GM12891 (cell line): ENCODE measurements at regions not wholly inside any gene's neighbourhood (a gene's known extent, or its start where the extent isn't known, plus 50 kb on each side); places are given as distances from the start of the nearest gene placed in this dataset.

Source experiments
- PAX5 ChIP-seq: IDR thresholded peaks from 2 replicates; pipeline ENCODE4 v1.6.1; 2011; ENCODE audit warnings: low read length, moderate library complexity, mild to moderate bottlenecking; ENCODE audit not compliant: insufficient read depth, severe bottlenecking
- POLR2A ChIP-seq: IDR thresholded peaks from 2 replicates; pipeline ENCODE4 v1.6.1; 2011; ENCODE audit warnings: low read depth, low read length, control low read depth
- POLR2AphosphoS5 ChIP-seq: IDR thresholded peaks from 2 replicates; pipeline ENCODE4 v1.6.1; 2011; ENCODE audit warnings: low read depth, low read length, control low read depth
- SPI1 ChIP-seq: IDR thresholded peaks from 2 replicates; pipeline ENCODE4 v1.6.1; 2011; ENCODE audit warnings: low read depth, low read length, control low read depth
- TAF1 ChIP-seq: IDR thresholded peaks from 2 replicates; pipeline ENCODE4 v1.6.1; 2011; ENCODE audit warnings: low read depth, low read length, control low read depth

DNA sequence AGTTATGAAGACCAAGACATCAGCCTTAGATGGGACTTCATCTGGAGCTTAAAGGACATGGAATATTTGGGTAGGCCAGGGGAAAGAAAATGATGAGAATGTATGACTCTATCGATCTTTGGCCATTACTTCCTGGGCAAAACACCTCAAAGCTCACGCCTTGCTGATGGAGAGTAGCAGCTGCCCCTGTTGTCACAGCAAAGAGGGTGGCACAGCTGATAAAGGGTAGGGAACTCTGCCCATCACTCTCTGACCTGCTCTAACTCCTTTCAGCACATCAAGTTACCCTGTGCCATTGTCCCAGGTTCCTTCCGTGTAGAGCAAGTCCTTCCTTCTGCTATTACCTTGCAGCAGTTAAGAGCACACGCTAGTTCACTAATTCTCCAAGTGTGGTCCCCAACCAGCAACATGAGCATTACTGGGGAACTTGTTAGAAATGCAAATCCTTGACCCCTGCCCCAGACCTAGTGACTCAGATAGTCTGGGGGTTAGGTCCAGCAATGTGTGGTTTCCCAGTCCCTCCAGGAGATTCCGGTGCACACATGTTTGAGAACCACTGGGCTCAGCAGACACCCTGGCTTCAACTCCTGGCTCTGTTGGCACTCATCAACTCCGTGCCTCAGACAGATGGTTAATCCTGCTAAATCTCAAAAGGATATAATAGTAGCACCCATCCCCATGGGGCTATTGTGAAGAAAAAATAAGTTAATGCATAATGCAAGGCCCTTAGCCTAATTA lies 93.7 kb upstream of the EEA1 start:
- TF ChIP-seq POLR2A (no peak), POLR2AphosphoS5 (no peak), TAF1 (no peak), SPI1 (no peak), PAX5 (no peak)
